Muscle layer of duodenum (tissue), 2 donors: ENCODE measurements at regions not wholly inside any gene's neighbourhood (a gene's known extent, or its start where the extent isn't known, plus 50 kb on each side); places are given as distances from the start of the nearest gene placed in this dataset.
"Not testable (repeated sequence)": the region's sequence is repeated elsewhere in the genome, so short reads cannot be mapped to it uniquely, and the experiment has no call there.

Source experiments
- H3K27ac ChIP-seq: one replicate; pipeline ENCODE4 v1.7.0; 2013; ENCODE audit warnings: mild to moderate bottlenecking, low read length
- H3K27me3 ChIP-seq: one replicate; pipeline ENCODE4 v1.7.0; 2013; ENCODE audit warnings: low read depth, mild to moderate bottlenecking, control low read depth, low read length
- H3K36me3 ChIP-seq, 2 donors: one replicate each; pipeline ENCODE4 v1.7.0; 2013; ENCODE audit warnings: low read length in 2 of 2, control low read depth in 1 of 2, mild to moderate bottlenecking in 1 of 2; ENCODE audit not compliant: insufficient read depth in 2 of 2, control insufficient read depth in 1 of 2
- H3K4me1 ChIP-seq, 2 donors: one replicate each; pipeline ENCODE4 v1.7.0; 2013; ENCODE audit warnings: low read length in 2 of 2, mild to moderate bottlenecking in 2 of 2, control low read depth in 1 of 2, moderate library complexity in 1 of 2; ENCODE audit not compliant: insufficient read depth in 2 of 2, control insufficient read depth in 1 of 2
- H3K4me3 ChIP-seq, 2 donors: one replicate each; pipeline ENCODE4 v1.7.0; 2013; ENCODE audit warnings: low read length in 2 of 2, low read depth in 1 of 2, mild to moderate bottlenecking in 1 of 2
- H3K9me3 ChIP-seq, 2 donors: one replicate each; pipeline ENCODE4 v1.7.0; 2013; ENCODE audit warnings: low read length in 2 of 2, control low read depth in 1 of 2, mild to moderate bottlenecking in 1 of 2; ENCODE audit not compliant: control insufficient read depth in 1 of 2
- donor health status: healthy.

- Histone ChIP-seq H3K4me1 (peaks cover 0 to 17% of the 10 kb centered on the region in 2 donors), H3K27me3 (no peaks in the 10 kb centered on the region), H3K36me3 (no peaks in the 10 kb centered on the region), H3K9me3 (no peaks in the 10 kb centered on the region), H3K4me3 (peak overlapping the region; percentile 27 to 94), H3K27ac (peak overlapping the region; percentile 84)
Measured at GRCh38 chr10:29732918-29733317, 98.1 kb upstream of the SVIL start.

GRCh38 chr10:29731760-29732159, 97.0 kb upstream of the SVIL start:
- H3K4me3 ChIP-seq, result peak overlapping the region in 1 of 2 donors; percentile 34
- H3K36me3 ChIP-seq, result no peaks in the 10 kb centered on the region
- no peaks in the 10 kb centered on the region for H3K9me3 ChIP-seq
- no peaks in the 10 kb centered on the region for H3K27me3 ChIP-seq
- H3K4me1 ChIP-seq, result peaks cover 0 to 28% of the 10 kb centered on the region in 2 donors
- no peak overlapping the region for H3K27ac ChIP-seq

GRCh38 chr10:29730969-29731368, 96.2 kb upstream of the SVIL start:
- H3K4me1 ChIP-seq, result peaks cover 0 to 34% of the 10 kb centered on the region in 2 donors

GRCh38 chr10:29730458-29730857, 95.7 kb upstream of the SVIL start:
- Histone ChIP-seq H3K27ac (peak overlapping the region; percentile 33), H3K4me1 (peaks cover 2 to 39% of the 10 kb centered on the region in 2 donors)

More at GRCh38 chr10:29730969-29731368, 96.2 kb upstream of the SVIL start:
- Histone ChIP-seq H3K9me3 (no peaks in the 10 kb centered on the region), H3K27ac (peak overlapping the region; percentile 33), H3K27me3 (no peaks in the 10 kb centered on the region), H3K36me3 (no peaks in the 10 kb centered on the region), H3K4me3 (peak overlapping the region in 1 of 2 donors; percentile 34)

GRCh38 chr10:29728541-29729049, 93.8 kb upstream of the SVIL start:
- no peak overlapping the region for H3K4me3 ChIP-seq
- H3K4me1 ChIP-seq, result peaks cover 8 to 49% of the 10 kb centered on the region in 2 donors
- no peaks in the 10 kb centered on the region for H3K27me3 ChIP-seq
- no peaks in the 10 kb centered on the region for H3K36me3 ChIP-seq
- no peak overlapping the region for H3K27ac ChIP-seq
- no peaks in the 10 kb centered on the region for H3K9me3 ChIP-seq

More at GRCh38 chr10:29730458-29730857, 95.7 kb upstream of the SVIL start:
- Histone ChIP-seq H3K9me3 (no peaks in the 10 kb centered on the region), H3K27me3 (no peaks in the 10 kb centered on the region), H3K36me3 (no peaks in the 10 kb centered on the region), H3K4me3 (no peak overlapping the region)

- H3K4me1 ChIP-seq, result peaks cover 8 to 56% of the 10 kb centered on the region in 2 donors
- not testable (repeated sequence) for H3K36me3 ChIP-seq, H3K4me3 ChIP-seq, H3K27me3 ChIP-seq, H3K9me3 ChIP-seq, H3K27ac ChIP-seq
Measured at GRCh38 chr10:29725927-29726326, 91.2 kb upstream of the SVIL start.

- Histone ChIP-seq H3K4me3 (peak overlapping the region in 1 of 2 donors; percentile 0), H3K4me1 (peaks cover 8 to 53% of the 10 kb centered on the region in 2 donors), H3K27ac (no peak overlapping the region), H3K27me3 (no peaks in the 10 kb centered on the region), H3K9me3 (no peaks in the 10 kb centered on the region), H3K36me3 (peaks cover 0 to 3% of the 10 kb centered on the region in 2 donors)
Measured at GRCh38 chr10:29725133-29725720, 90.5 kb upstream of the SVIL start.

GRCh38 chr10:29723726-29724125, 89.0 kb upstream of the SVIL start:
- Histone ChIP-seq H3K36me3 (peaks cover 0 to 3% of the 10 kb centered on the region in 2 donors), H3K4me1 (peaks cover 8 to 48% of the 10 kb centered on the region in 2 donors), H3K4me3 (no peak overlapping the region), H3K9me3 (peaks cover 0 to 6% of the 10 kb centered on the region in 2 donors), H3K27ac (peak overlapping the region; percentile 53), H3K27me3 (no peaks in the 10 kb centered on the region)

- Histone ChIP-seq H3K4me3 (no peak overlapping the region), H3K27me3 (no peaks in the 10 kb centered on the region), H3K27ac (no peak overlapping the region), H3K4me1 (peaks cover 8 to 38% of the 10 kb centered on the region in 2 donors), H3K9me3 (peaks cover 0 to 6% of the 10 kb centered on the region in 2 donors), H3K36me3 (peaks cover 0 to 3% of the 10 kb centered on the region in 2 donors)
Measured at GRCh38 chr10:29722777-29723176, 88.0 kb upstream of the SVIL start.

GRCh38 chr10:29720149-29720548, 85.4 kb upstream of the SVIL start:
- Histone ChIP-seq H3K27me3 (no peaks in the 10 kb centered on the region), H3K4me3 (no peak overlapping the region), H3K9me3 (peaks cover 0 to 6% of the 10 kb centered on the region in 2 donors), H3K36me3 (peaks cover 0 to 3% of the 10 kb centered on the region in 2 donors), H3K27ac (no peak overlapping the region), H3K4me1 (peaks cover 3 to 25% of the 10 kb centered on the region in 2 donors)

- Histone ChIP-seq H3K4me3 (no peak overlapping the region), H3K27ac (no peak overlapping the region), H3K36me3 (peaks cover 0 to 3% of the 10 kb centered on the region in 2 donors), H3K9me3 (peaks cover 0 to 6% of the 10 kb centered on the region in 2 donors), H3K27me3 (no peaks in the 10 kb centered on the region), H3K4me1 (peaks cover 0 to 24% of the 10 kb centered on the region in 2 donors)
Measured at GRCh38 chr10:29719281-29719675, 84.5 kb upstream of the SVIL start.
